Type B pancreatic cell (in vitro differentiated cells): ENCODE measurements at regions not wholly inside any gene's neighbourhood (a gene's known extent, or its start where the extent isn't known, plus 50 kb on each side); places are given as distances from the start of the nearest gene placed in this dataset.
A peak's percentile ranks its signal among the peaks of the same experiment; 100 is the strongest.

Experiments
- DNase-seq: peaks from one replicate; pipeline ENCODE4 v3.0.0; 2021; ENCODE audit warnings: mixed read lengths; ENCODE audit not compliant: unreplicated experiment; ENCODE audit errors: extremely low spot score
- H3K27ac Mint-ChIP-seq: 2 replicates; pipeline ENCODE4 v1.8.0; 2021; ENCODE audit warnings: mild to moderate bottlenecking, mixed read lengths
- H3K27me3 Mint-ChIP-seq: 2 replicates; pipeline ENCODE4 v1.8.0; 2021; ENCODE audit warnings: mixed read lengths
- H3K36me3 Mint-ChIP-seq: 2 replicates; pipeline ENCODE4 v1.8.0; 2021; ENCODE audit warnings: mixed read lengths
- H3K4me1 Mint-ChIP-seq: one replicate; pipeline ENCODE4 v1.8.0; 2021; ENCODE audit warnings: mixed read lengths; ENCODE audit not compliant: unreplicated experiment
- H3K4me3 Mint-ChIP-seq: 2 replicates; pipeline ENCODE4 v1.8.0; 2021; ENCODE audit warnings: mild to moderate bottlenecking, mixed read lengths
- H3K9me3 Mint-ChIP-seq: 2 replicates; pipeline ENCODE4 v1.8.0; 2021; ENCODE audit warnings: mixed read lengths
- CTCF ChIP-seq: fragments of 200-600 bp; sonication (generic); conservative IDR thresholded peaks from 2 replicates; pipeline ENCODE4 v1.5.0; 2021; ENCODE audit warnings: antibody characterized with exemption, mild to moderate bottlenecking

DNA sequence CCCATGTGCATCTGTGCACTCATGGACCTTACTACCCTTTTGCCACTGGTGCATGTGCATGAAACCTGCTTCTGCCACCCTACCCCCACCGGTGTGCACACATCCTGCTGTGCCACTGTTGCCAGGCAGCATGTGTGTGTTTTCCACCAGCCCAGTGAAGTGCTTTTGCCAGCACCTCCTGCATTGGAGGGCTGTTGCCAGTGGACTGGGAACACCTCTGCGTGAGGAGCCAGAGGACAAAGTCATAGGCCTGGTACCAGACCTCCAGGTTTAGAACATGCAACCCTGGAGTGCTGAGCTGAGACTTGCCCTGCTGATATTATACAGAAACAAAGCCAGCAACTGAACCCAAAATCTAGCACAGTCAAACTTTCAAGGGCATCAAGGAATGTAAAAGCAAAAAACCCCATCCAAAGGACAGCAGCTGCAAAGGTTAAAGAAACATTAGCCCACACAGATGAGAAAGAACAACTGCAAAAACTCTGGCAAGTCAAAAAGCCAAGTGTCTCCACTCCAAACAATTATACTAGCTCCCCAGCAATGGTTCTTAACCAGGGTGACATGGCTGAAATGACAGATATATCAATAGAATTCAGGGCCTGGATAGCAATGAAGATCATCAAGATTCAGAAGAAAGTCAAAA lies 70.6 kb upstream of the PTPN3 start:
- H3K27me3 Mint-ChIP-seq = peaks cover 3% of the 10 kb centered on the region
- no peaks in the 10 kb centered on the region for H3K4me1 Mint-ChIP-seq
- no peak for TF ChIP-seq CTCF
- no peak overlapping the region for H3K27ac Mint-ChIP-seq
- H3K4me3 Mint-ChIP-seq = no peak overlapping the region
- H3K9me3 Mint-ChIP-seq = no peaks in the 10 kb centered on the region
- no peaks in the 10 kb centered on the region for H3K36me3 Mint-ChIP-seq
- no peak for DNase-seq

- Mint-ChIP-seq H3K36me3 (no peaks in the 10 kb centered on the region), H3K4me3 (no peak overlapping the region), H3K27me3 (no peaks in the 10 kb centered on the region), H3K9me3 (no peaks in the 10 kb centered on the region), H3K27ac (no peak overlapping the region), H3K4me1 (no peaks in the 10 kb centered on the region)
- DNase-seq = no peak
- TF ChIP-seq CTCF = peak; percentile 87
Measured at GRCh38 chr9:109574061-109574882, 76.2 kb upstream of the PTPN3 start.

GRCh38 chr9:109576762-109577161 lies 78.7 kb upstream of the PTPN3 start:
- H3K36me3 Mint-ChIP-seq = no peaks in the 10 kb centered on the region
- no peak for TF ChIP-seq CTCF

DNA sequence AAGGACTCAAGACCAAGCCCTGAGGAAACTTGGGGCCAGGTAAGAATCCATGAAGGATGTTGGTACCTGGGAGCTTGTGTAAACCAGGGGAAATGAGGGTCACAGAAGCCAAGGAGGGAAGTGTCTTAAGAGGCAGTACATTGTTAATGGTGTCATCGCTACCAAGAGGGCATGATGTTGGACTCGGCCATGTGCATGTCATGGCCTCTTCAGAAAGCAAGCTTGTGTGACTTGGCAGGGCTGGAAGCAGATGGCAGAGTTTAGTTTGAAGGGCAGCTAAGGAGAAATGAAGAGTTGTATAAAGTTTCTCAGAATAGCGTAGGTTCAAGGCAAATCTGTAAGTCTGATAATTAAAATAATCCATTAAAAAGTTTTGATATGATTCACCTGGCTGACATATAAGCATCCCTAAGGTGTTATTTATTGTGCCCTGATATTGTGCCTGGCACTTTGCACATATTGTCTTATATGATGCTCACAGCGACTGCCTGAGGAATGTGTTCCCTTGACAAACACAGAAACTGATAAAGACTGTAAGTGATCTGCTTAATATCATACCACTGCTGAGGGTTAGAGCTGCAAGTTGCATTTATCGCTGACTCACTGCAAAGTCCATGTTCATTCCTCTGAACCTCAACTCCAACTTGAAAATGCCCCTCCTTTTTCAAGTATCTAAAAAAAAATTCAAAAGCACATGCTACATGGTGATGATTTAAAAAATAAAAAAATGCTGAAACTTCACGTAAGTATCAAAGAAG lies 81.3 kb upstream of the PTPN3 start:
- Mint-ChIP-seq H3K9me3 (no peaks in the 10 kb centered on the region), H3K27me3 (no peaks in the 10 kb centered on the region), H3K36me3 (no peaks in the 10 kb centered on the region), H3K4me3 (no peak overlapping the region), H3K27ac (no peak overlapping the region), H3K4me1 (no peaks in the 10 kb centered on the region)
- TF ChIP-seq CTCF = no peak
- no peak for DNase-seq

More at GRCh38 chr9:109576762-109577161, 78.7 kb upstream of the PTPN3 start:
- Mint-ChIP-seq H3K27me3 (no peaks in the 10 kb centered on the region), H3K9me3 (no peaks in the 10 kb centered on the region), H3K4me1 (no peaks in the 10 kb centered on the region), H3K27ac (no peak overlapping the region), H3K4me3 (no peak overlapping the region)
- no peak for DNase-seq

DNA sequence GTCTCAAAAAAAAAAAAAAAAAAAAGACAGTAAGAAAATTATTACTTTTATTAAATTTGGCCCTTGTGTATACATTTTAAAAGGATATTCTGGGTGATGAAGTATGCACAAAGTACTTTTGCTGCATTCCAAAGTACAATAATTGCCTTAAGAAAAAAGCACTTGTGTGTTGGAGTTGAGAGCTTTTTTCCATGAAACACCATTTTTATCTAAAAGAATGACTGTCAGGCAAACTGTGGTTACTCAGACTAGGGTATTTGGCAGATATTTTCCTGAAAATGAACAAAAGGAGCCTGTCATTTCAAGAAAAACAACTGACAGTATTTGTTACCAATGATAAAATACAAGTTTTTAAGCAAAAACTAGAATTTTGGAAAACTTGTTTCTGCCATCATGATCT lies 84.3 kb upstream of the PTPN3 start:
- no peaks in the 10 kb centered on the region for H3K36me3 Mint-ChIP-seq
- no peak overlapping the region for H3K27ac Mint-ChIP-seq
- DNase-seq = no peak
- no peaks in the 10 kb centered on the region for H3K4me1 Mint-ChIP-seq
- H3K27me3 Mint-ChIP-seq = peaks cover 4% of the 10 kb centered on the region
- TF ChIP-seq CTCF = no peak
- no peaks in the 10 kb centered on the region for H3K9me3 Mint-ChIP-seq
- no peak overlapping the region for H3K4me3 Mint-ChIP-seq
